ENCODE measurements at regions not wholly inside any gene's neighbourhood (a gene's known extent, or its start where the extent isn't known, plus 50 kb on each side); places are given as distances from the start of the nearest gene placed in this dataset.
"Not testable (repeated sequence)": the region's sequence is repeated elsewhere in the genome, so short reads cannot be mapped to it uniquely, and the experiment has no call there.

DNA sequence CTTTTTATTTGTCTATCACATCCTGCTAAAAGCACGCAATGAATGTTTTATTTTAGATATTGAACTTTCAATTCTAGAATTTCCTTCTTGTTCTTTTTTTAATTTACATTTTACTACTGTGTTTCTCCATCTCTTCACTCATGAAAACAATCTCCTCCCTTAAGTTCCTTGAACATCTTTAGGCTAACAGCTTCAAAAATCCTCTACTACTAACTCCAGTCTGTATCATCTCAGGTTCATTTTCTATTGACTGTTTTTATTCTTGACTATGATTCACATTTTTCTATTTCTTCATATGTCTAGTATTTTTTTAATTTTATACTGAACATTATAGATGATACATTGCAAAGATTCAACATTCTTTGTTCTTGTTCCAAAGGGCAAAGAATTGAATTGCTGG, 79.2 kb upstream of the NCK2 start:
- Mint-ChIP-seq H3K4me3 (no peak overlapping the region), H3K36me3 (peaks cover 12% of the 10 kb centered on the region), H3K27me3 (no peaks in the 10 kb centered on the region), H3K27ac (no peak overlapping the region), H3K4me1 (no peaks in the 10 kb centered on the region), H3K9me3 (peaks cover 28% of the 10 kb centered on the region)
- DNase-seq = no peak

DNA sequence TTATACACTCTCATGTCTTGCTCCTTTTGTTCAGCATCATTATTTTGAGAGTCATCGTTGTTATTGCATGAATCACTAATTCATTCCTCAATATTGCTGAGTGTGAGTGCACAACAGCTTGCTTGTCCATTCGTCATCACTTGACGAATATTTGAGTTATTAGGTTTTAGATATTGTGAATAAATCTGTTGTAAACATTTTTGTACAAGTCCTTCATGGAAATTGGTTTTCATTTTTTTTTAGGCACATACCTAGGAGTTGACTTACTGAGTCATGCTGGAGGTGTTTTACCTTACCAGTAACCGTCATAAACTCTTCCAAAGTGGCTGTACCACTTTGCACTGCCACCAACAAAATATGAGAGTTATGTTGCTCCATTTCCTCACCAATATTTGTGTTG, 84.2 kb upstream of the NCK2 start:
- peaks cover 24% of the 10 kb centered on the region for H3K9me3 Mint-ChIP-seq
- peaks cover 2% of the 10 kb centered on the region for H3K4me1 Mint-ChIP-seq
- H3K4me3 Mint-ChIP-seq = no peak overlapping the region
- no peak for DNase-seq
- no peak overlapping the region for H3K27ac Mint-ChIP-seq
- no peaks in the 10 kb centered on the region for H3K27me3 Mint-ChIP-seq
- H3K36me3 Mint-ChIP-seq = peaks cover 6% of the 10 kb centered on the region

DNA sequence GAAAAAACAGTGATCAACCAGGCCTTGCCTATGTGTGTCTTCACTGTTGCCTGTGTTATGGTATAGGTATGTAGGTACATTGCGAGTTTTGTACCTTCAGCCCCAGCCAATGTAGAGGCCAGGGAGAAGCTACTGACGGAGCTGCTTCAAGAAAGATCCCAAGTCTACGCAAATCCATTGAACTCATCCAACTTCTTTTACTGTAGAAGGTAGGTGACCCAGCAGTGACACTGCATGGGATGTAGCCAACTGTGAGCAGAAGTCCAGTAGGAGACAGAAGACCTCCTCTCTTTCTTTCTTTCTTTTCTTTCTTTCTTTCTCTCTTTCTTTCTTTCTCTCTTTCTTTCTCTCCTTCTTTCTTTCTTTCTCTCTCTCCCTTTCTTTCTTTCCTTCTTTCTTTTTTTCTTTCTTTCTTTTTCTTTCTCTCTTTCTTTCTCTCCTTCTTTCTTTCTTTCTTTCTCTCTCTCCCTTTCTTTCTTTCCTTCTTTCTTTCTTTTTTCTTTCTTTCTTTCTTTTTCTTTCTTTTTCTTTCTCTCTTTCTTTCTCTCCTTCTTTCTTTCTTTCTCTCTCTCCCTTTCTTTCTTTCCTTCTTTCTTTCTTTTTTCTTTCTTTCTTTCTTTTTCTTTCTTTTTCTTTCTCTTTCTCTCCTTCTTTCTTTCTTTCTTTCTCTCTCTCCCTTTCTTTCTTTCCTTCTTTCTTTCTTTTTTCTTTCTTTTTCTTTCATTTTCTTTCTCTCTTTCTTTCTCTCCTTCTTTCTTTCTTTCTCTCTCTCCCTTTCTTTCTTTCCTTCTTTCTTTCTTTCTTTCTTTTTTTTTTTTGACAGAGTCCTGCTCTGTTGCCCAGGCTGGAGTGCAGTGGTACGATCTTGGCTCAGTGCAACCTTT, 88.7 kb upstream of the NCK2 start:
- H3K4me3 Mint-ChIP-seq, DNase-seq, H3K9me3 Mint-ChIP-seq, H3K27me3 Mint-ChIP-seq, H3K4me1 Mint-ChIP-seq, H3K27ac Mint-ChIP-seq, H3K36me3 Mint-ChIP-seq: not testable (repeated sequence)

DNA sequence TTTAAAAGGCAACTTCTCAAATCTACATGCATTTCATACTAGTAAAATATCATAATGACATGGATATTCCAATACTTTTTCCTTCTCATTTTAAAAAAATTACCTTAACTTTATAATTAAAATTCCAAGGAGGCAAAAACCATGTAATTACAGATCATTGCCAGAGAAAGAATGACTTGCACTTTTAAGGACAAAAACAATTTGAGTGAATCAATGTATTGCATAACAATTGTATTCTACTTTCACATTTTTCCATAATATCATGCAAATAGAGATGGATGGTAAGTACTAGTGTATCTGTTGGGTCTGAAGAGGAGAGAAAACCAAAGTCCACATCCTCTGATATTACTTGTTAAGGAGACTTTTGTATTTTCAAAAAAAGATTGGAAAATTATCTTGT, 89.5 kb upstream of the NCK2 start:
- peaks cover 1% of the 10 kb centered on the region for H3K36me3 Mint-ChIP-seq
- H3K4me1 Mint-ChIP-seq = peaks cover 8% of the 10 kb centered on the region
- H3K4me3 Mint-ChIP-seq = no peak overlapping the region
- H3K27ac Mint-ChIP-seq = no peak overlapping the region
- no peak for DNase-seq
- no peaks in the 10 kb centered on the region for H3K27me3 Mint-ChIP-seq
- peaks cover 6% of the 10 kb centered on the region for H3K9me3 Mint-ChIP-seq

DNA sequence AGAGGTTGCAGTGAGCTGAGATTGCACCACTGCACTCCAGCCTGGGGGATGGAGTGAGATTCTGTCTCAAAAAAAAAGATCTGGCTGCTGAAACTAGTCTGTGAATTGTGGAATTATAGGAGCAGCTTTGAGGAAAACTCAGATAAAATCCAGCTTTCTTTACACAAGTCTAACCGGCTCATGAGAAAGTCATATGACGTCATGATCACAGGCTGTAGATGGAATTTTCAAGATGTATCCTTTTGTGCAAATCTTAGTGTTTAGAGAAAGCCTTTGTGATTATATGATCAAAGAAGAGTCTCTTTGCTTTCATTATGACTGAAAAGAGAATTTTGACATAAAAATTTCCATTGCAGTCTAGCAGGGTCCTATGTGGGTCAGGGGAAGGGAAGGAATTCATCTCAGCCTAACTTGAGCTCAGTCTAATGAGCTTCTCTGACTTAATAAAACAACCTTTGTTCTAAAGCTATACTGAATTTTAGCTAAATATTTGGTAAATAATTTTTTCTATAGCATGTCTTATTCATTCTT, 90.2 kb upstream of the NCK2 start:
- H3K27ac Mint-ChIP-seq = no peak overlapping the region
- peaks cover 8% of the 10 kb centered on the region for H3K4me1 Mint-ChIP-seq
- no peak for DNase-seq
- H3K4me3 Mint-ChIP-seq = no peak overlapping the region
- peaks cover 6% of the 10 kb centered on the region for H3K9me3 Mint-ChIP-seq
- peaks cover 1% of the 10 kb centered on the region for H3K36me3 Mint-ChIP-seq
- no peaks in the 10 kb centered on the region for H3K27me3 Mint-ChIP-seq

DNA sequence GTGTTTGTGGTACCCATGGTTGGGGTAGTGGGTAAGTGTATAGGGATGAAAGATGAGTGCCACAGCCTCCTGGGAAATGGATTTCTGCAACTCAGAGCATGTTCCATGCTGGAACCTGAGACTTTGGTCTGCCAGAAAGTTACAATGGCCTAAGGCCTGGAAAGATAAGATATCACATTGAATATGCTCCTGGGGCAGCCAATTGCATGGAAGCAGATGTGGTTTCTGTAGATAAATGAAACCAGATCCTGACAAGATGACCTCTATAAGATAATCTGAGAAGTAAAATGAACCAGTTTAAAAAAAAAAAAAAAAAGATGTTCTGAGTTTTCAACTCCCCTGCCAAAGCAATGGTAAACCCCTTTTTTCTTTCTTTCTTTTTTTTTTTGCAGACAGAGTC, 91.4 kb upstream of the NCK2 start:
- H3K4me3 Mint-ChIP-seq = no peak overlapping the region
- no peak overlapping the region for H3K27ac Mint-ChIP-seq
- DNase-seq = no peak
- H3K9me3 Mint-ChIP-seq = peaks cover 4% of the 10 kb centered on the region
- peaks cover 8% of the 10 kb centered on the region for H3K4me1 Mint-ChIP-seq
- H3K36me3 Mint-ChIP-seq = peaks cover 1% of the 10 kb centered on the region
- H3K27me3 Mint-ChIP-seq = no peaks in the 10 kb centered on the region

DNA sequence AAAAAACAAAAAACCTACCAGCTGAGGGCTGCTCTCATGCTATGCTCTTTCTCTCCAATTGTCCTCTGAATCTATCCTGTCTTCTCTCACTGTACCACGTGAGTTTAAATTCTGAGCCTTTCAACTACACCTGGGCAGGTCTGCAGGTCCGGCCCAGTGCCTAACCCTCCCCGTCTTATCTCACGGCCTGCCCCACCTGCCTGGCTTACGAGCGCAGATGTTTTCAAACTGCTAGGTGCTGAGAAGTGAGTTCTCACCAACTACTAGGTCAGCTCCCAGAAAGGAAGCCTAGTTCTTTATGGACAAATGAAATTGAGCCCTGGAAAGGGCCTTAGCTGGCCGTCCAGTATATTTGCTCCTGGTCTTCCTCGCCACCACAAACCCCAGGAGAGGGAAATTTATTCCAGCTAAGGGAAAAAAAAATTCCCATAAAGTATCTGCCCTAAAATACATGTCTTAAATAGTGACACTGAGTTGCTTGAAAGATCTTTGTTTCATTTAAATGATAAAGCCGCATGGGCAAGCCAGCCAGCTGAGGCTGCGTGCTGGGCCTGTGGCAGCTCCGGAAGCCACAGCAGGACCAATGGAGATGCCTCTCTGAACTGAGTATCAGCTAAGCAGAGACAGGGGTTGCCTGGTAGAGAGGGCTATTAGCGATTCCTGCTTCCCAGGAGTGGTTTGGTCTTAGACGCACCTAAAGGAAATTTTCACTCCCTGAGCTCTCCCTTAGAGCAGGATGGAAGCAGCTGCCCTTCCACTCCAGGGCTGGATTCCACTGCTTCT, 92.5 kb upstream of the NCK2 start:
- no peak overlapping the region for H3K27ac Mint-ChIP-seq

DNA sequence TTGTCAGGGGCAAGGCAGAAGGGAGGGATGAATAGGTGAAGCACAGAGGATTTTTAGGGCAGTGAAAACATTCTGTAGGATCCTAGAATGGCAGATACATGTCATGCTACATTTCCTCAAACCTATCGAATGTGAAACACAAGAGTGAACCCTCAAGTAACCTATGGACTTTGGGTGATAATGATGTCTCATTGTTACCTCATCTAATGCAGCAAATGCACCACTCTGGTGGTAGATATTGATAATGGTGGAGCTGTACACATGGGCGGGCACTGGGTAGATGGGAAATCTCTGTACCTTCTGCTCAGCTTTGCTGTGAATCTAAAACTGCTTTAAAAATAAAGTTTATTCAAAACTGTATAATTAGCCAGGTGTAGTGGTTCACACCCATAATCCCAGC, 95.2 kb upstream of the NCK2 start:
- Mint-ChIP-seq H3K9me3 (no peaks in the 10 kb centered on the region), H3K36me3 (peaks cover 1% of the 10 kb centered on the region), H3K27me3 (no peaks in the 10 kb centered on the region), H3K27ac (no peak overlapping the region), H3K4me3 (no peak overlapping the region), H3K4me1 (peaks cover 7% of the 10 kb centered on the region)
- no peak for DNase-seq

More for the DNA sequence above, 92.5 kb upstream of the NCK2 start:
- peaks cover 8% of the 10 kb centered on the region for H3K4me1 Mint-ChIP-seq
- no peak for DNase-seq
- H3K4me3 Mint-ChIP-seq = no peak overlapping the region
- peaks cover 1% of the 10 kb centered on the region for H3K36me3 Mint-ChIP-seq
- peaks cover 4% of the 10 kb centered on the region for H3K9me3 Mint-ChIP-seq
- no peaks in the 10 kb centered on the region for H3K27me3 Mint-ChIP-seq

DNA sequence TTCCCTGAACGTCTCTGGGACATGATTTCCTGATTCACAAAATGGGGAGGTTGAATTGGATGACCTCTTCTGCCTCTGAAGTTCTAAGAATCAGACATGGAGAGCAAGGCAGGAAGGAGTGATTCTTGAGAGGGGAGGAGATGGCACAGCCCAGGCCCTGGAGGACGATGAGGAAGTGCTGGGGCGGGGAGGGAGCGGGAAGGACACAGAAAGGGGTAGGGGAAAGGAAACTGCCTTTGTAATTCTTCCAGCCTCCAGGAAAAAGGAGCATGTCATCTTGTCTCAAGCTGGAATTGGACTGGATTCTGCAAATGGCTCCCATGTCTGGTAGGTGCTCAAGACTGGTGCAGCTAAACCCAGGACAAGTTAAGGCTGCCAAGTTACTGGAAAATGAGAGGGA, 97.0 kb upstream of the NCK2 start:
- H3K36me3 Mint-ChIP-seq = peaks cover 1% of the 10 kb centered on the region

DNA sequence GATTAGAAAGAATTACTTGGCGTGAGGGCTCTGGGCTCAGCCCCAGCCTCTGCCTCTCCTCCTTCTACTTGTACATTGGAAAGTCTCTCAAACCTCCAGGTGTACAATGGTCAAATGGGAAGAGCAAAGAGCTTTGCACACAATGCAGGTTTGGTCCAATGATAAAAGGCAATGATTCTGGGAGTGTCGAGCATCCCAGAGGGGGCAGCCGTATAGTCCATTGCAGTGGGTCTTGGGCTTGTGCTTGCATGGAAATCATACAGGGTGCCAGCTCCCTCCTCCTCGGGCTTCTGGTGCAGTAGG, 98.0 kb upstream of the NCK2 start:
- DNase-seq = no peak
- Mint-ChIP-seq H3K9me3 (no peaks in the 10 kb centered on the region), H3K27me3 (no peaks in the 10 kb centered on the region), H3K4me1 (peaks cover 3% of the 10 kb centered on the region), H3K36me3 (no peaks in the 10 kb centered on the region), H3K27ac (no peak overlapping the region), H3K4me3 (no peak overlapping the region)

More for the DNA sequence above, 97.0 kb upstream of the NCK2 start:
- no peaks in the 10 kb centered on the region for H3K27me3 Mint-ChIP-seq
- no peak overlapping the region for H3K27ac Mint-ChIP-seq
- peaks cover 3% of the 10 kb centered on the region for H3K4me1 Mint-ChIP-seq
- H3K4me3 Mint-ChIP-seq = no peak overlapping the region
- no peak for DNase-seq
- H3K9me3 Mint-ChIP-seq = no peaks in the 10 kb centered on the region

DNA sequence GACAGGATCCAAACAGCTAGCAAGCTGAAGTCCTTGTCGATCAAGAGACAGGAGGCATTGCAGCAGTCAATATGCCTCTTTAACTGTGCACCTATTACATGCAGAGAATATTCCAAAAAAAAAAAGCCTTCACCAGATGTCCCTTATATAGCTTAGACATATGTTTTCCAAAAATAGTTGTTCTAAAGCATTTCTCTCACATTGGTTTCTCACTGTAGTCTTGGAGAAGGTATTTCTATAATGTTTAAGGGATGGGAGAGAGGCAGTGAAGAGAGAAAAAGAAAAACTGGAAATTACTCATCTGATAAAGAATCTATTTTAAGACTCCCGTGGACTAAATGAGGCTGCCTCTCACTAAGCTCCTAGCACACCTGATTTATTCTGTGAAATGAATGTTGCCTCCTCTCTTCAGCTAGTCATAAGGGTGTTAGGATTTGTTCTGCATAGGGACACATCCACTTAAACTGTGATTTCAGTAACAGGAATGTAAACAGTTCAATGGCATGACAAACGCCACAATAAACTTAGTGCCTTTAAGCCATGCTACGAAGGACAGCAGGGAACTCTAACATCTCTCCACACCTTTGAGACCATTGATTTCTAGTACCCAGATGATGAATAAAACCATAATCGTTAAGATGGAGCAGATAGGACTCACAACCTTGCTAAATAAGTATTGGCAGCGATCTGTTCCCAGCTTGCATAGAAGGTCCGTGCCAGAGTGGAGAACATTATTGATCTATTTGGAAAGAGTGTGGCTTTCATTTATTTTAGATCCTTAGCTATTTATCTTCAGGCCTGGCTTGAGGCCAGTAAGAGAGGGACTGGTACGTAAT, 98.6 kb upstream of the NCK2 start:
- Mint-ChIP-seq H3K4me1 (peaks cover 3% of the 10 kb centered on the region), H3K9me3 (no peaks in the 10 kb centered on the region), H3K27ac (no peak overlapping the region), H3K36me3 (no peaks in the 10 kb centered on the region), H3K4me3 (no peak overlapping the region), H3K27me3 (no peaks in the 10 kb centered on the region)
- no peak for DNase-seq

DNA sequence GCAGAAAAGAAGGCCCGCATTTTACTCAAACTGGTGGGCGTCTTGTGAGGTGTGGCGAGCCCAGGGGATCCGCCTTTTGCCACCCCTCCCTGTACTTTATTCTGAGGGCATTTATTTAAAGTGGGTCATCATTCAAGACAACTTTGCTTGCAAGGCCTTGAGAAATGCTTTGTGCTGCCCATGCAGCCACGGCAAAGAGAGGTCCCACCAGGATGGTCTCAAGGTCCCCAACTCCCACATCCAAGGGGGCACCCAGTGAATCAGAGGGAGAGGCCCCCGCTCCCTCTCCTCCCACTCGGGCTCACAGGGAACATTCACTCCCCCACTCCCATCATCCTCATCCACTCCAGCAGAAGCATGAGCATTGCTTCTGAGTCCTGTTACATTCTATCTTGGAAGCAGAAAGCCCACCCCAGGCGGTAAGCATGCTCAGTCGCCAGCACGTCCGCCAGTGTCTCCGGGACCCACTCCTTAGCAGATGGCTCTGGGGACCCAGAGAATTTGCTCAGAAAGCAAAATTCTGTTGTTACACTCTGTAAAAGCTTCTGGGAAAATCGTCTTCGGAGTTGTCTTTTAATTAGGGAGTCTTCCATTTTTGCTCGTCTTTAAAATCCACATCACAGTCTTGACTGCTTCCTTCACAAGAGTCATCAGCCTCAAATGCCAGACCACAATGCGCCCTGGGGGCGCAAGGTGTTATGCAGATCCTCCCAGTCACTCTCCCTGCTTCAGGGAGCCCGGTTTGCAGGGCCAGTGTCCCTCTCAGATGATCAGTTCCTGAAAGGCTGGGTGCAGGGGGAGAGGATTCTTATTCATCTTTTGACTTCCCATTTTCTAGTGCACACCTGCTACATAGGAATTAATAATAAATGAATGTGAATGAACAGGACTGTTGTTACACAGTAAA, 99.4 kb upstream of the NCK2 start:
- H3K4me1 Mint-ChIP-seq = peaks cover 3% of the 10 kb centered on the region
- H3K27ac Mint-ChIP-seq = no peak overlapping the region
- peaks cover under 1% of the 10 kb centered on the region for H3K9me3 Mint-ChIP-seq
- H3K4me3 Mint-ChIP-seq = no peak overlapping the region
- DNase-seq = no peak
- H3K36me3 Mint-ChIP-seq = no peaks in the 10 kb centered on the region
- H3K27me3 Mint-ChIP-seq = no peaks in the 10 kb centered on the region

DNA sequence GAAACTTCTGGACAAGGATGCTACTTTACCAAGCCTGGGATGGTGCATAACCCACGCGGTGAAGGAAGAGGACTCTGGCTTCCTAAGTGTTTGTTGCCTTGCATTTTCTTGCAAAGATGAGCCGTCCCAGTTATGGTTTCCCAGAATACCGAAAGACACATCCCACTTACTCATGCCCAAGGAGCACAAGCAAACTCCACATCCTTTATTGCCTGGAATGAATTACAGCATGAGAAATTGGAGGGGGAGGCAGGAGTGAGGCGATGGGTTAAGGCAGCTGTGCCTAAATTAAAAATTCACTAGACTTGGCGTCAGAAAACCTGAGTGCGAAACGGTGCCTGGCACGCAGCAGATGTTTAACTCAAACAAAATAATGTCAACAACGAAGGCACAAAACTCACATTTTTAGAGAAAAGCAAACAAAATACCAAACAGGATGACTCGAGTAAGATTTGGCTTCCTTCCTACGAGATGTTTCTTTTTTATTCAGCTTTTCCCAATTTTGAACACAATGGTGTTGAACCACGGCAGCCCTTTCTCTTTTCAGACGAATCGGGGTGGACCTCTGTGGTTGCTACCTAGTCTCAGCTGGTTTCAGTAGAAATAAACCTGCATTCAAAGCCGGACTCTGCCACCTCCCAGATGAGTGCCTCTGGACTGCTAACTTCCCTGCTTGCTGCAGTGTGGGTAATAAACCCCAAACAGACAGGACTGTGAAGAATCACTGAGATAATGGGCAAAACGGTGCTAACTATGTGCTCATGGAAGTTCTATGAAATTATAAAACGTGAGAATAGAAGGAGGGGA, 100.3 kb upstream of the NCK2 start:
- Mint-ChIP-seq H3K36me3 (peaks cover 1% of the 10 kb centered on the region), H3K27me3 (no peaks in the 10 kb centered on the region), H3K4me1 (peaks cover 3% of the 10 kb centered on the region), H3K9me3 (peaks cover 2% of the 10 kb centered on the region), H3K4me3 (no peak overlapping the region), H3K27ac (no peak overlapping the region)
- no peak for DNase-seq

All from activated naive CD8-positive, alpha-beta T cell treated with anti-CD3 and anti-CD28 coated beads for 36 hours (primary cell).